GM12891 (cell line): ENCODE measurements at regions not wholly inside any gene's neighbourhood (a gene's known extent, or its start where the extent isn't known, plus 50 kb on each side); places are given as distances from the start of the nearest gene placed in this dataset.

Source experiments
- PAX5 ChIP-seq: IDR thresholded peaks from 2 replicates; pipeline ENCODE4 v1.6.1; 2011; ENCODE audit warnings: low read length, moderate library complexity, mild to moderate bottlenecking; ENCODE audit not compliant: insufficient read depth, severe bottlenecking
- POLR2A ChIP-seq: IDR thresholded peaks from 2 replicates; pipeline ENCODE4 v1.6.1; 2011; ENCODE audit warnings: low read depth, low read length, control low read depth
- POLR2AphosphoS5 ChIP-seq: IDR thresholded peaks from 2 replicates; pipeline ENCODE4 v1.6.1; 2011; ENCODE audit warnings: low read depth, low read length, control low read depth
- POU2F2 ChIP-seq: IDR thresholded peaks from 2 replicates; pipeline ENCODE4 v1.6.1; 2011; ENCODE audit warnings: low read depth, mild to moderate bottlenecking, control low read depth, low read length, moderate library complexity
- SPI1 ChIP-seq: IDR thresholded peaks from 2 replicates; pipeline ENCODE4 v1.6.1; 2011; ENCODE audit warnings: low read depth, low read length, control low read depth
- TAF1 ChIP-seq: IDR thresholded peaks from 2 replicates; pipeline ENCODE4 v1.6.1; 2011; ENCODE audit warnings: low read depth, low read length, control low read depth

DNA sequence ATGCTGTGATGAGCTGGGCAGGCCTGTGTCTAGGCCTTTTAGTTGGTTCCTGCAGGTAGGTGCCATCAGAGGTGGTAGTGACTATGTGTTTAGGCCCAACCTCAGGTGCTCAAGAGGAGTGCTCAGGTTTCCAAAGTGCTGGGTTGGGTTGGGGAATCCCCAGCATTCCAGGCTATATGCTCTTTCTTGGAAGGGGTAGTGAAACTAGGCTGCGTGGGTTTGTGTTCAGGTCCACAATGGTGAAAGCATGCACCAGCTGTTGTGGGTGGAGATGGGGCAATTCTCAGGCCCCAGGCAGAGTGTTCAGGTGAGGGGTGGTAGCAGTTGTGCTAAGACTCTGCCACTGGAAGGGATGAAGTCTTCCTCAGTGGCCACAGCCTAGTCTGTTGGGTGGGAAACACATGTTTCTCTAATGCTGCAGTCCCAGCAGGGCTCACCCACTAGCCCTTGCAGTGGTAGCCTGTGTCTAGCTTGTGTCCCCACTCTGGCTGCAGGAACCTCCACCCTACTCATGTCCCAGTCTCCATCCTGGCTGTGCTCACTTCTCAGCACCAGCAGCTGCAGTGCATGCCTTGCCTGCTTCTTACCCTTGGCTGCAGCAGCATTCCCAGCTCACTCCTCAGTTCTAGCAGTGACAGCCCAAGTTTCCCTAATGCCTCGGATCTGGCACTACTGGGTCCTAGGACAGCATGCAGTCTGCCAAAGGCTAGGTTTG, 78.9 kb downstream of the FAM170A start:
- TF ChIP-seq TAF1, result no peak
- no peak for TF ChIP-seq POLR2A
- TF ChIP-seq POLR2AphosphoS5, result no peak
- TF ChIP-seq SPI1, result no peak
- no peak for TF ChIP-seq POU2F2
- TF ChIP-seq PAX5, result no peak
